Fibroblast of lung (primary cell): ENCODE measurements at regions not wholly inside any gene's neighbourhood (a gene's known extent, or its start where the extent isn't known, plus 50 kb on each side); places are given as distances from the start of the nearest gene placed in this dataset.

Experiments used
- DNase-seq, 2 donors: peaks; one replicate each; pipeline versions ENCODE4 v3.0.0 to v3.0.0-alpha.2; 2010; ENCODE audit warnings: low read depth in 2 of 2
- H2AFZ ChIP-seq: 2 replicates; pipeline ENCODE4 v1.5.1; 2012; ENCODE audit warnings: low read length, control low read depth, inconsistent platforms
- H3K27ac ChIP-seq: 2 replicates; pipeline ENCODE4 v1.5.1; 2011; ENCODE audit warnings: low read length, control low read depth; ENCODE audit not compliant: insufficient read depth
- H3K27me3 ChIP-seq: 2 replicates; pipeline ENCODE4 v1.5.1; 2011; ENCODE audit warnings: mild to moderate bottlenecking, low read length; ENCODE audit not compliant: control insufficient read depth, insufficient read depth
- H3K36me3 ChIP-seq: 2 replicates; pipeline ENCODE4 v1.5.1; 2011; ENCODE audit warnings: low read length; ENCODE audit not compliant: control insufficient read depth, insufficient read depth
- H3K4me1 ChIP-seq: 2 replicates; pipeline ENCODE4 v1.5.1; 2011; ENCODE audit warnings: low read length; ENCODE audit not compliant: control insufficient read depth, insufficient read depth; ENCODE audit errors: extremely low read depth
- H3K4me2 ChIP-seq: 2 replicates; pipeline ENCODE4 v1.5.1; 2011; ENCODE audit warnings: low read length, control low read depth; ENCODE audit not compliant: insufficient read depth; ENCODE audit errors: extremely low read depth
- H3K4me3 ChIP-seq, 4 experiments: fragments of 200-600 bp in 1 of 4; sonication (generic) in 1 of 4; replicated peaks in 1 of 4; 2 replicates each; pipeline ENCODE4 v1.5.1; 2011 to 2016; ENCODE audit warnings: low read length in 4 of 4, low read depth in 3 of 4, mild to moderate bottlenecking in 3 of 4, control low read depth in 2 of 4, inconsistent platforms in 1 of 4, mixed read lengths in 1 of 4; ENCODE audit not compliant: insufficient read depth in 1 of 4; ENCODE audit errors: control extremely low read depth in 1 of 4
- H3K79me2 ChIP-seq: 2 replicates; pipeline ENCODE4 v1.5.1; 2012; ENCODE audit warnings: mild to moderate bottlenecking, low read length, inconsistent platforms; ENCODE audit not compliant: control insufficient read depth, insufficient read depth
- H3K9ac ChIP-seq: 2 replicates; pipeline ENCODE4 v1.5.1; 2011; ENCODE audit warnings: mild to moderate bottlenecking, low read length, control low read depth; ENCODE audit not compliant: insufficient read depth
- H3K9me3 ChIP-seq: 2 replicates; pipeline ENCODE4 v1.5.1; 2012; ENCODE audit warnings: low read depth, low read length; ENCODE audit not compliant: control insufficient read depth, insufficient read depth
- H4K20me1 ChIP-seq: 2 replicates; pipeline ENCODE4 v1.5.1; 2011; ENCODE audit warnings: low read length; ENCODE audit not compliant: control insufficient read depth, insufficient read depth; ENCODE audit errors: extremely low read depth
- CTCF ChIP-seq, 2 donors: IDR thresholded peaks in 1 of 2; conservative IDR thresholded peaks in 1 of 2; 1 replicate in 1 of 2; 2 replicates in 1 of 2; pipeline ENCODE4 v1.5.1; 2011 to 2012; ENCODE audit warnings: low read length in 2 of 2, control low read depth in 1 of 2, inconsistent platforms in 1 of 2, low read depth in 1 of 2, mild to moderate bottlenecking in 1 of 2
- EZH2 ChIP-seq: IDR thresholded peaks from 2 replicates; pipeline ENCODE4 v1.5.1; 2012; ENCODE audit warnings: low read length, control low read depth, mild to moderate bottlenecking; ENCODE audit errors: missing control alignments

- H2AFZ ChIP-seq, result no peak overlapping the region
- no peak overlapping the region for H3K9ac ChIP-seq
- no peaks in the 10 kb centered on the region for H4K20me1 ChIP-seq
- H3K4me1 ChIP-seq, result no peaks in the 10 kb centered on the region
- H3K27me3 ChIP-seq, result no peaks in the 10 kb centered on the region
- no peak for DNase-seq
- H3K4me2 ChIP-seq, result no peak overlapping the region
- H3K27ac ChIP-seq, result no peak overlapping the region
- H3K4me3 ChIP-seq, result no peak overlapping the region
- TF ChIP-seq CTCF (conservative IDR thresholded peaks at IDR 0.05 in 1 of 2, IDR thresholded peaks at IDR 0.05 in 1 of 2; ENCODE audit: low read depth in 1 of 2, low read length in 2 of 2), result no peak
- TF ChIP-seq EZH2, result no peak
- H3K79me2 ChIP-seq, result no peaks in the 10 kb centered on the region
- no peaks in the 10 kb centered on the region for H3K9me3 ChIP-seq
- no peaks in the 10 kb centered on the region for H3K36me3 ChIP-seq
Measured at GRCh38 chr5:89840906-89841305, 568.6 kb downstream of the CETN3 start.

DNA sequence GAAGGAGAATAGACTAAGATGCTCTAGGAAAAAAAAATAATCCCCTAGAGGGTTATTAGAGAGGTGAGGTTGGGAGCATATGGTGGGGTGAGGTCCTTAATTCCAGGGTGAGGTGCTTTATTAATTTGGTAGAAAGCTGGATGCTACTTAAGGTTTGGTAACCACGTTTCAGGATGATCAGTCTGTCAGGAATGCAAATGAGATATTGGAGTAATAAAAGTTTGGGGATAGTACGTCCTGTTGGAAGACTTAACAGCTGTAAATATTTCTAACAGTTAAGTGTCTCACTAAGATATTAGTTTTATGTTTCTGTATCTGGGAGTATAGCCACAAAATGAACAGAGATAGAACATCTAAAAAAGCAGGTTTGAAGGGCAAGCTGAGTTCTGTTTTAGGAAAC is 578.9 kb downstream of the CETN3 start:
- Histone ChIP-seq H4K20me1 (no peaks in the 10 kb centered on the region), H2AFZ (no peak overlapping the region), H3K4me1 (no peaks in the 10 kb centered on the region), H3K4me3 (no peak overlapping the region), H3K79me2 (no peaks in the 10 kb centered on the region), H3K27ac (no peak overlapping the region), H3K9ac (no peak overlapping the region), H3K36me3 (no peaks in the 10 kb centered on the region), H3K27me3 (no peaks in the 10 kb centered on the region), H3K4me2 (no peak overlapping the region), H3K9me3 (no peaks in the 10 kb centered on the region)
- DNase-seq, result peak in 1 of 2 donors; percentile 14
- TF ChIP-seq EZH2 (no peak), CTCF (conservative IDR thresholded peaks at IDR 0.05 in 1 of 2, IDR thresholded peaks at IDR 0.05 in 1 of 2; ENCODE audit: low read depth in 1 of 2, low read length in 2 of 2) (no peak)

DNA sequence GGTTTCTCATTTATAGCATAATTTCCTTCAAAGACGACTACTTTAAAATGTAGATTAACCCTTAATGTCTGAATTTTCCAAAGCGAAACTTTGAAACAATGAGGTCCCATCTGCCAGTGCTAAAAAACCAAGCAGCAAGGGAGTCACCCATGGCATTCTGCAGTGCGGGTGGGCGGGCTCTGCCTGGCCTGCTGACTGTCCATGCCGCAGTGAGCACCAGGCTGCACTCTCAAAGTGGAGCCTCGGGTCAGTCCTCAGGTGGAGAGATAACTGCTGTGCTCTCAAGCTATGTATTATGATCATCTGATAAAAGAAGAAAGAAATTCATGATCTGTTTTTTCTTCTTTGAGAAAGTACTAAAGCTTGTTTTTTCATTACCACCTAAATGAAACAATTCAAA is 581.6 kb downstream of the CETN3 start:
- no peak overlapping the region for H2AFZ ChIP-seq

More for the DNA sequence above, 581.6 kb downstream of the CETN3 start:
- no peaks in the 10 kb centered on the region for H4K20me1 ChIP-seq
- H3K4me2 ChIP-seq, result no peak overlapping the region
- H3K36me3 ChIP-seq, result no peaks in the 10 kb centered on the region
- peak overlapping the region in 1 of 4 experiments; percentile 40 for H3K4me3 ChIP-seq
- H3K9ac ChIP-seq, result no peak overlapping the region
- H3K27ac ChIP-seq, result no peak overlapping the region
- H3K9me3 ChIP-seq, result no peaks in the 10 kb centered on the region
- H3K27me3 ChIP-seq, result no peaks in the 10 kb centered on the region
- no peaks in the 10 kb centered on the region for H3K4me1 ChIP-seq
- no peak for DNase-seq
- TF ChIP-seq CTCF (conservative IDR thresholded peaks at IDR 0.05 in 1 of 2, IDR thresholded peaks at IDR 0.05 in 1 of 2; ENCODE audit: low read depth in 1 of 2, low read length in 2 of 2) (no peak), EZH2 (no peak)
- H3K79me2 ChIP-seq, result no peaks in the 10 kb centered on the region
